DOHH2 (cell line): ENCODE measurements at regions not wholly inside any gene's neighbourhood (a gene's known extent, or its start where the extent isn't known, plus 50 kb on each side); places are given as distances from the start of the nearest gene placed in this dataset.

Source experiments
- H3F3A ChIP-seq: fragments of 200-600 bp; sonication (generic), shearing (Covaris generic); 2 replicates; pipeline ENCODE4 v1.6.0; 2016; ENCODE audit warnings: antibody characterized with exemption, mild to moderate bottlenecking; ENCODE audit not compliant: control insufficient read depth, insufficient read depth
- H3K27ac ChIP-seq: fragments of 200-600 bp; sonication (generic); 2 replicates; pipeline ENCODE4 v1.5.1; 2014; ENCODE audit warnings: low read depth, mild to moderate bottlenecking, low read length, moderate library complexity
- H3K27me3 ChIP-seq: fragments of 200-600 bp; sonication (generic); 2 replicates; pipeline ENCODE4 v1.6.1; 2014; ENCODE audit warnings: mild to moderate bottlenecking, low read length, mixed read lengths; ENCODE audit not compliant: control insufficient read depth
- H3K36me3 ChIP-seq: fragments of 200-600 bp; sonication (generic); 2 replicates; pipeline ENCODE4 v1.6.1; 2014; ENCODE audit warnings: mild to moderate bottlenecking, low read length, moderate library complexity, mixed read lengths; ENCODE audit not compliant: control insufficient read depth
- H3K4me1 ChIP-seq: fragments of 200-600 bp; sonication (generic); 2 replicates; pipeline ENCODE4 v1.6.1; 2014; ENCODE audit warnings: mild to moderate bottlenecking, low read length, mixed read lengths; ENCODE audit not compliant: control insufficient read depth
- H3K4me2 ChIP-seq: fragments of 200-600 bp; sonication (generic); 2 replicates; pipeline ENCODE4 v1.6.0; 2014; ENCODE audit warnings: mild to moderate bottlenecking, low read length, moderate library complexity
- H3K4me3 ChIP-seq: fragments of 200-600 bp; sonication (generic); 2 replicates; pipeline ENCODE4 v1.5.1; 2014; ENCODE audit warnings: mild to moderate bottlenecking, low read length, mixed read lengths
- H3K79me2 ChIP-seq: fragments of 200-600 bp; sonication (generic); 2 replicates; pipeline ENCODE4 v1.6.1; 2014; ENCODE audit warnings: mild to moderate bottlenecking, low read length, mixed read lengths; ENCODE audit not compliant: control insufficient read depth
- H3K9me2 ChIP-seq: fragments of 200-600 bp; sonication (generic); replicated peaks from 2 replicates; pipeline ENCODE4 v1.6.1; 2014; ENCODE audit warnings: mild to moderate bottlenecking, low read length, mixed read lengths; ENCODE audit not compliant: control insufficient read depth
- H3K9me3 ChIP-seq: fragments of 200-600 bp; sonication (generic); 2 replicates; pipeline ENCODE4 v1.6.1; 2014; ENCODE audit warnings: antibody characterized with exemption, low read length, mixed read lengths; ENCODE audit not compliant: control insufficient read depth, insufficient read depth
- H4K20me1 ChIP-seq: fragments of 200-600 bp; sonication (generic); 2 replicates; pipeline ENCODE4 v1.6.0; 2014; ENCODE audit warnings: low read depth, mild to moderate bottlenecking, antibody characterized with exemption, low read length, moderate library complexity; ENCODE audit not compliant: control insufficient read depth, insufficient read depth
- CTCF ChIP-seq: fragments of 200-600 bp; sonication (generic); IDR thresholded peaks from one replicate; pipeline ENCODE4 v1.5.1; 2014; ENCODE audit warnings: antibody characterized with exemption, mild to moderate bottlenecking, low read depth, low read length; ENCODE audit not compliant: poor library complexity, severe bottlenecking
- EZH2phosphoT487 ChIP-seq: fragments of 200-600 bp; sonication (generic); IDR thresholded peaks from 2 replicates; pipeline ENCODE4 v1.6.1; 2017; ENCODE audit warnings: borderline replicate concordance, mild to moderate bottlenecking, antibody characterized with exemption, low read length, moderate library complexity, mixed read lengths

GRCh38 chr2:228878138-228878537 lies 392.9 kb downstream of the PID1 start:
- Histone ChIP-seq H4K20me1 (no peaks in the 10 kb centered on the region), H3K27ac (no peak overlapping the region), H3K4me2 (no peak overlapping the region), H3K9me2 (no peaks in the 10 kb centered on the region), H3K4me3 (no peak overlapping the region), H3K9me3 (no peaks in the 10 kb centered on the region), H3K27me3 (no peaks in the 10 kb centered on the region), H3K79me2 (no peaks in the 10 kb centered on the region), H3K4me1 (0 out of 2 replicates have a peak, but pooled peaks cover 5% of the 10 kb centered on the region), H3F3A (no peaks in the 10 kb centered on the region), H3K36me3 (no peaks in the 10 kb centered on the region)
- no peak for TF ChIP-seq EZH2phosphoT487
- TF ChIP-seq CTCF = no peak

GRCh38 chr2:228876276-228876675 lies 394.8 kb downstream of the PID1 start:
- no peaks in the 10 kb centered on the region for H4K20me1 ChIP-seq
- no peak overlapping the region for H3K4me3 ChIP-seq
- H3K4me1 ChIP-seq = no peaks in the 10 kb centered on the region
- no peaks in the 10 kb centered on the region for H3K9me2 ChIP-seq
- no peak overlapping the region for H3K27ac ChIP-seq
- no peaks in the 10 kb centered on the region for H3K36me3 ChIP-seq
- H3K27me3 ChIP-seq = no peaks in the 10 kb centered on the region
- H3K79me2 ChIP-seq = no peaks in the 10 kb centered on the region
- no peak for TF ChIP-seq CTCF
- H3K9me3 ChIP-seq = no peaks in the 10 kb centered on the region
- H3F3A ChIP-seq = no peaks in the 10 kb centered on the region
- no peak overlapping the region for H3K4me2 ChIP-seq

- H3K9me2 ChIP-seq = no peaks in the 10 kb centered on the region
- H3K27ac ChIP-seq = no peak overlapping the region
- no peaks in the 10 kb centered on the region for H4K20me1 ChIP-seq
- no peaks in the 10 kb centered on the region for H3K36me3 ChIP-seq
- H3K9me3 ChIP-seq = no peaks in the 10 kb centered on the region
- no peak overlapping the region for H3K4me3 ChIP-seq
- H3K4me2 ChIP-seq = no peak overlapping the region
- H3K27me3 ChIP-seq = no peaks in the 10 kb centered on the region
- H3K79me2 ChIP-seq = no peaks in the 10 kb centered on the region
- H3K4me1 ChIP-seq = no peaks in the 10 kb centered on the region
- no peak for TF ChIP-seq EZH2phosphoT487
- H3F3A ChIP-seq = no peaks in the 10 kb centered on the region
These were observed 395.8 kb downstream of the PID1 start for GRCh38 chr2:228875152-228875900.

- Histone ChIP-seq H4K20me1 (no peaks in the 10 kb centered on the region), H3K4me3 (no peak overlapping the region), H3K4me1 (no peaks in the 10 kb centered on the region), H3F3A (no peaks in the 10 kb centered on the region), H3K4me2 (no peak overlapping the region), H3K9me3 (no peaks in the 10 kb centered on the region), H3K27ac (no peak overlapping the region), H3K27me3 (no peaks in the 10 kb centered on the region), H3K9me2 (no peaks in the 10 kb centered on the region), H3K79me2 (no peaks in the 10 kb centered on the region), H3K36me3 (no peaks in the 10 kb centered on the region)
- TF ChIP-seq CTCF = no peak
These were observed 400.1 kb downstream of the PID1 start for GRCh38 chr2:228871012-228871411.
